ENCODE measurements at regions not wholly inside any gene's neighbourhood (a gene's known extent, or its start where the extent isn't known, plus 50 kb on each side); places are given as distances from the start of the nearest gene placed in this dataset.

DNA sequence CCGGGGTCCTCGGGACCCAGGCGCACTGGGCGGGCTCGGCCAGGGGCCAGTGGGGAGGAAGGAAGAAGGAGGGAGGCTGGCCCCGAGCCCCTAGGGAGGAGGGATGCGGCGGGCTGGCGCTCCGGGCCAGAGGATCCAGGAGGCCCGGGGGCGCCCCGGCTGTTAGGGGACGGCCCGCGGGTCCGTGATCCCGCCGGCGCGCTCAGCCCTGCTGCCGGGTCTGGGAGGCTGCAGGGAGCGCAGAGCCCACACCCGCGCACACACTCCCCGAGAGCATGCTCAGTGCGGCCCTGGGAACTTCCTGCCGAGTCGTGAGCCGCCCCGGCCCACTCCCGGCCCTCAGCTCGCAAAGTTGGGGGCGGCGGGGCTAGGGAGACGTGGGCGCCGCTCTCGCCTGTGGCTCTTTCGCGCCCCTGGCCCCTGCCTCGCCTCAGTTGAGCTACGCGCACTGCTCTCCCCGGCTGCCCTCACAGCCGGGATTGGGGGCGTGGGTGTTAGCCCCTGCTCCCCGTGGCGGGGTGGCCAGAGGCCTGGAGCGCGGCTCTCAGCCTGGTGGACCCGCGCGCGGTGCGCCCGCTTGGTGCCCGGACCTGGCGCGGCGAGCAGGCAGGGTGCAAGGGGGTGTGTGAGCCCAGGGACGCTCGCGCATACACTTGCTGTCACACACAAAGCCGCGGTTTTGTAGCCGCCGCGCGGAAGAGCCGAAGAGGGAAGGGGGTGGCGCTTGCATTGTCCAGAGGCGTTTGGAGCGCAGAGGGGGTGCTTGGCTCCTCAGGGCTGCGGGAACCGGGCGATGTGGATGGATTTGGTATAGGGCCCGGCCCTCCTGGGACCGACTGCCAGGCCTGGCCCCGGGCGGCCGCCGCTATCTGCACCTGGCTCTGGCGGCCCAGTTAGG is 132.9 kb upstream of the MGAT5 start:
- peak; percentile 36 for DNase-seq (ENCODE audit: low read depth, low spot score)

DNA sequence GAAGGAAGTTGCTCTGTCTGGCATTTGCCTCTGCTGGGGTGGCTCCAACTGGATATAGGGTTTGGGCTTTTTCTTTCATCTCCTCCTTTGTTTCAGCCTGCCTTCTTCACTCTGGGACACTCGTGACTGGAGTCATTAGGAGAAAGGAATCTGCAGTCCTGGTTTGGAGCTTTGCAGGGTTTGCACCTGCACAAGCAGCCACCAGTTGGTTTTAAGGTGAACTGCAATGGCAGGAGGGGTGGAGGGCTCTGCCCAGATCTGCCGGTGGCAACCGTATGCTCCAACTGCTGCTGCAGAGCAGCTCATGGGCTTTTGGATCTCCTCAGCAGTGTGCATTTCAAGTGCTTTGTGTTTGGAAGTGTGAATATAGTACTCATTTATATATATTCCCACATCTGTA is 131.3 kb upstream of the MGAT5 start:
- Mint-ChIP-seq H3K36me3 (ENCODE audit: low read depth) (no peaks in the 10 kb centered on the region), H3K27me3 (ENCODE audit: low read depth) (peaks cover 15% of the 10 kb centered on the region), H3K4me3 (peak overlapping the region; percentile 93), H3K27ac (ENCODE audit: unreplicated experiment) (no peak overlapping the region), H3K4me1 (peaks cover 26% of the 10 kb centered on the region), H3K9me3 (no peaks in the 10 kb centered on the region)
- TF ChIP-seq, protein P1, sequence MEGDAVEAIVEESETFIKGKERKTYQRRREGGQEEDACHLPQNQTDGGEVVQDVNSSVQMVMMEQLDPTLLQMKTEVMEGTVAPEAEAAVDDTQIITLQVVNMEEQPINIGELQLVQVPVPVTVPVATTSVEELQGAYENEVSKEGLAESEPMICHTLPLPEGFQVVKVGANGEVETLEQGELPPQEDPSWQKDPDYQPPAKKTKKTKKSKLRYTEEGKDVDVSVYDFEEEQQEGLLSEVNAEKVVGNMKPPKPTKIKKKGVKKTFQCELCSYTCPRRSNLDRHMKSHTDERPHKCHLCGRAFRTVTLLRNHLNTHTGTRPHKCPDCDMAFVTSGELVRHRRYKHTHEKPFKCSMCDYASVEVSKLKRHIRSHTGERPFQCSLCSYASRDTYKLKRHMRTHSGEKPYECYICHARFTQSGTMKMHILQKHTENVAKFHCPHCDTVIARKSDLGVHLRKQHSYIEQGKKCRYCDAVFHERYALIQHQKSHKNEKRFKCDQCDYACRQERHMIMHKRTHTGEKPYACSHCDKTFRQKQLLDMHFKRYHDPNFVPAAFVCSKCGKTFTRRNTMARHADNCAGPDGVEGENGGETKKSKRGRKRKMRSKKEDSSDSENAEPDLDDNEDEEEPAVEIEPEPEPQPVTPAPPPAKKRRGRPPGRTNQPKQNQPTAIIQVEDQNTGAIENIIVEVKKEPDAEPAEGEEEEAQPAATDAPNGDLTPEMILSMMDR (conservative IDR thresholded peaks at IDR 0.05) = no peak
- DNase-seq (ENCODE audit: low read depth, low spot score) = no peak

More for the DNA sequence above, 132.9 kb upstream of the MGAT5 start:
- Mint-ChIP-seq H3K4me1 (peaks cover 26% of the 10 kb centered on the region), H3K9me3 (no peaks in the 10 kb centered on the region), H3K4me3 (peak overlapping the region; percentile 93), H3K27me3 (ENCODE audit: low read depth) (peaks cover 23% of the 10 kb centered on the region), H3K36me3 (ENCODE audit: low read depth) (no peaks in the 10 kb centered on the region), H3K27ac (ENCODE audit: unreplicated experiment) (no peak overlapping the region)
- TF ChIP-seq, protein P1 (conservative IDR thresholded peaks at IDR 0.05) = no peak

DNA sequence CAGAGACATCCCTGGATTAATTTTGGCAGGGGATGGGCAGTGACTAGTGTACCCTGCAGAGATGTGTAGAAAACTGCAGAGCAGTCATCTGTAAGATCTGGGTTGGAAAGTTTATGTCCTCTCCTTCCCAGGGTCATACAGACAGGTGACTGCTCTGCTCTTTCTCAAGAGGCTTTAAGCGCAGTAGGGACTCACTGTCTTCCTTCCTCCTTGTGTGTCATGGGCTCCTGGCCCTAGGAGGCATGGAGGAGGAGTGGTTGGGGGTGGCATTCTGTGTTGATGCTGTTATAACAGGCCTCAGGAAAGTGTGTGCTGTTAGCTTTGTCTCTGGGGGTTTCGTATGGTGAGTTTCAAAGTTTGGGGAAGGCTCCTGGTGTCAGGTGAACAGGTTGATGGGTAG is 130.5 kb upstream of the MGAT5 start:
- Mint-ChIP-seq H3K27ac (ENCODE audit: unreplicated experiment) (no peak overlapping the region), H3K27me3 (ENCODE audit: low read depth) (peaks cover 15% of the 10 kb centered on the region), H3K4me1 (peaks cover 25% of the 10 kb centered on the region), H3K4me3 (peak overlapping the region; percentile 93), H3K36me3 (ENCODE audit: low read depth) (no peaks in the 10 kb centered on the region), H3K9me3 (no peaks in the 10 kb centered on the region)
- TF ChIP-seq, protein P1 (conservative IDR thresholded peaks at IDR 0.05) = no peak
- DNase-seq (ENCODE audit: low read depth, low spot score) = no peak

DNA sequence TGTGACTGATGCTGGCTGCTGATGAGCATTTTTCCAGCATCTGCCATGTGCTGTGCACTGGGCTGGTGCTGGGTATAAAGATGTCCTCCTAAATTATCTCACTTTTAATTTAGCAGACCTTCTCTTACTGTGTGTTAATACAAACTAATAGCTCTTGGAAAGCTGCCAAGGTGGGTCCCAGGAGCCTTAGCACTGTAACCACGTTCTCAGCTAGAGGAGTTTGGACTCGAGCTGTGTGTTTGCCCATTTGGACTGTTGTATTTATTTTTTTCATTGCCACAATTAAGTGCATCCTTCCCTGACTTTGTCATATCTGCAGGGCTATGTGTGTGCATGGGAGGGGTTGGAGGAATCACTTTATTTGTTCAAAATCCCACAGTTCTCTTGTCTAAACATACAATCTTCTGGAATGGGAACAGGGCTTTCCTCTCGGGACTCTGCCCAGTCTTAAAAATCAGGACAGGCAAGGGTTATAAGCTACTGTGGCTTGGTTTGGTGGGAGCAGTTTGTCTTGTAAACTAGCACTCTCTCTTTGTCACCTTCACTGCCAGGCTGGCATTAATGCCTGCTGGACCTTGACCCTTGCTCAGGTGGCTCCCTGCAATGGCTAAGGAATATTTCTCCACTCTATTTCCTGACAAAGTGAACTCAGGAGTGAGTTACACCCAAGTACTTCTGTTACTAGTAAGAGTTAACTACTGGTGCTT is 129.7 kb upstream of the MGAT5 start:
- TF ChIP-seq, protein P1 (conservative IDR thresholded peaks at IDR 0.05) = no peak
- Mint-ChIP-seq H3K4me3 (peak overlapping the region; percentile 93), H3K27me3 (ENCODE audit: low read depth) (peaks cover 7% of the 10 kb centered on the region), H3K9me3 (no peaks in the 10 kb centered on the region), H3K27ac (ENCODE audit: unreplicated experiment) (no peak overlapping the region), H3K36me3 (ENCODE audit: low read depth) (no peaks in the 10 kb centered on the region), H3K4me1 (peaks cover 16% of the 10 kb centered on the region)
- no peak for DNase-seq (ENCODE audit: low read depth, low spot score)

DNA sequence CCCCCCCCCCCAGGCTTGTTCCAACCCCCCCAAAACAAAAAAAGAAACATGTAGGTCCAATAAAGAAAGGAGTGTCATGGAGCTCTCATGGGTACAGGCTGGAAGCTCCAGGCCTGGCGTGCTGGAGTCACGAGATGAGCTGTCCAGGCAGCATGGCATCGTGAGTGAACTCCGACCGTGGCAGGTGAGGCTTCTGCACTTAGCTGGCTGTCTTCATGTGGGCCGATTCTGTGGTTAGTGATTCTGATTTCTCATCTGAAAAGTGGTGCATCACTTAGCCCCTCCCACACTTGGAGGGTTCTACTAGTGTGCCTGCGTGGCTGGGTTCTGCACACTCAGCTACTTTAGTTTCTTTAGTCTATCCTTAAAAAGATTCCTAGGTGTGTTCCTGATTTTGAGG is 126.4 kb upstream of the MGAT5 start:
- Mint-ChIP-seq H3K36me3 (ENCODE audit: low read depth) (peaks cover 7% of the 10 kb centered on the region), H3K9me3 (no peaks in the 10 kb centered on the region), H3K27ac (ENCODE audit: unreplicated experiment) (no peak overlapping the region), H3K4me3 (no peak overlapping the region), H3K4me1 (peaks cover 12% of the 10 kb centered on the region), H3K27me3 (ENCODE audit: low read depth) (no peaks in the 10 kb centered on the region)
- TF ChIP-seq, protein P1 (conservative IDR thresholded peaks at IDR 0.05) = no peak
- no peak for DNase-seq (ENCODE audit: low read depth, low spot score)

All from neural crest cell (in vitro differentiated cells).